WTC11 (cell line): ENCODE measurements at regions not wholly inside any gene's neighbourhood (a gene's known extent, or its start where the extent isn't known, plus 50 kb on each side); places are given as distances from the start of the nearest gene placed in this dataset.

Experiments
- ATAC-seq: fragments of 200-7000 bp; cut with Tn5 transposase; 2 replicates; pipeline ENCODE4 v1.10.0; 2021; ENCODE audit warnings: mild to moderate bottlenecking, moderate library complexity
- CTCF ChIA-PET: fragments of 300-600 bp; sonication (Branson Sonifier 250); formaldehyde crosslinking; loops from one replicate; lab custom pipeline; 2021; ENCODE audit warnings: antibody characterized with exemption; lab: Charles Lee
- POLR2A ChIA-PET: fragments of 350-600 bp; sonication (Branson Sonifier 250); formaldehyde crosslinking; loops from one replicate; lab custom pipeline; 2021; ENCODE audit warnings: antibody characterized with exemption; lab: Charles Lee
- DNase-seq: peaks from one replicate; pipeline ENCODE4 v3.0.0; 2021; ENCODE audit warnings: low spot score
- H3K27ac Mint-ChIP-seq: 2 replicates; pipeline ENCODE4 v1.8.0; 2021; ENCODE audit warnings: mixed read lengths
- H3K27me3 Mint-ChIP-seq: 2 replicates; pipeline ENCODE4 v1.8.0; 2021; ENCODE audit warnings: low read depth, mild to moderate bottlenecking, moderate library complexity, mixed read lengths
- H3K36me3 Mint-ChIP-seq: 2 replicates; pipeline ENCODE4 v1.8.0; 2021; ENCODE audit warnings: mixed read lengths
- H3K4me1 Mint-ChIP-seq: 2 replicates; pipeline ENCODE4 v1.8.0; 2022; ENCODE audit warnings: mixed read lengths
- H3K4me3 Mint-ChIP-seq: 2 replicates; pipeline ENCODE4 v1.8.0; 2021; ENCODE audit warnings: mild to moderate bottlenecking, moderate library complexity, mixed read lengths
- H3K9me3 Mint-ChIP-seq: 2 replicates; pipeline ENCODE4 v1.8.0; 2021; ENCODE audit warnings: mixed read lengths
- CREM ChIP-seq: sonication (generic); formaldehyde crosslinking; IDR thresholded peaks from 2 replicates; pipeline ENCODE4 v1.8.1; 2022; ENCODE audit warnings: mild to moderate bottlenecking, missing genetic modification reagents, moderate library complexity
- EMX1 ChIP-seq: fragments of 250-450 bp; sonication (Bioruptor Pico); IDR thresholded peaks from 2 replicates; pipeline ENCODE4 v1.8.0; 2021; ENCODE audit warnings: mild to moderate bottlenecking
- ETV6 ChIP-seq: sonication (generic); formaldehyde crosslinking; IDR thresholded peaks from 2 replicates; pipeline ENCODE4 v1.8.1; 2022; ENCODE audit warnings: mild to moderate bottlenecking, missing genetic modification reagents
- GRHL2 ChIP-seq: fragments of 250-450 bp; sonication (Bioruptor Pico); IDR thresholded peaks from 2 replicates; pipeline ENCODE4 v1.8.0; 2022; ENCODE audit warnings: mild to moderate bottlenecking, moderate library complexity; ENCODE audit not compliant: insufficient replicate concordance, severe bottlenecking
- GTF2I ChIP-seq: fragments of 250-450 bp; sonication (Bioruptor Pico); conservative IDR thresholded peaks from 2 replicates; pipeline ENCODE4 v1.4.0; 2021; ENCODE audit warnings: mild to moderate bottlenecking
- IRF2 ChIP-seq: sonication (generic); formaldehyde crosslinking; IDR thresholded peaks from 2 replicates; pipeline ENCODE4 v1.8.0; 2022; ENCODE audit warnings: low read depth, missing genetic modification reagents, borderline replicate concordance
- MXD4 ChIP-seq: fragments of 250-450 bp; sonication (Bioruptor Pico); IDR thresholded peaks from 2 replicates; pipeline ENCODE4 v1.8.0; 2021; ENCODE audit warnings: mild to moderate bottlenecking, moderate library complexity, borderline replicate concordance
- NR2C2 ChIP-seq: sonication (generic); formaldehyde crosslinking; IDR thresholded peaks from 2 replicates; pipeline ENCODE4 v1.8.0; 2022; ENCODE audit warnings: mild to moderate bottlenecking, missing genetic modification reagents
- PRRX2 ChIP-seq: fragments of 250-450 bp; sonication (Bioruptor Pico); IDR thresholded peaks from 2 replicates; pipeline ENCODE4 v1.8.0; 2021; ENCODE audit warnings: mild to moderate bottlenecking
- RELA ChIP-seq: sonication (generic); formaldehyde crosslinking; IDR thresholded peaks from 2 replicates; pipeline ENCODE4 v1.8.1; 2022; ENCODE audit warnings: missing genetic modification reagents, mild to moderate bottlenecking, borderline replicate concordance
- TEAD1 ChIP-seq: sonication (generic); formaldehyde crosslinking; IDR thresholded peaks from 2 replicates; pipeline ENCODE4 v1.8.0; 2022; ENCODE audit warnings: mild to moderate bottlenecking, missing genetic modification reagents
- TEAD4 ChIP-seq: sonication (generic); formaldehyde crosslinking; IDR thresholded peaks from 2 replicates; pipeline ENCODE4 v1.8.0; 2022; ENCODE audit warnings: mild to moderate bottlenecking, missing genetic modification reagents
- TP53 ChIP-seq: sonication (generic); formaldehyde crosslinking; IDR thresholded peaks from 2 replicates; pipeline ENCODE4 v1.8.1; 2023; ENCODE audit warnings: mild to moderate bottlenecking, missing genetic modification reagents
- ZBTB21 ChIP-seq: sonication (generic); formaldehyde crosslinking; IDR thresholded peaks from 2 replicates; pipeline ENCODE4 v1.8.1; 2023; ENCODE audit warnings: mild to moderate bottlenecking, missing genetic modification reagents, borderline replicate concordance
- ZNF671 ChIP-seq: fragments of 250-450 bp; sonication (Bioruptor Pico); IDR thresholded peaks from 2 replicates; pipeline ENCODE4 v1.8.0; 2021; ENCODE audit warnings: mild to moderate bottlenecking
- TF ChIP-seq, protein P1 (sequence below): sonication (generic); formaldehyde crosslinking; IDR thresholded peaks from 2 replicates; pipeline ENCODE4 v1.8.1; 2023; ENCODE audit warnings: mild to moderate bottlenecking, missing genetic modification reagents
- TF ChIP-seq, protein P2 (sequence below): sonication (generic); formaldehyde crosslinking; IDR thresholded peaks from 2 replicates; pipeline ENCODE4 v1.8.0; 2022; ENCODE audit warnings: mild to moderate bottlenecking, missing genetic modification reagents
- TF ChIP-seq, protein P3 (sequence below): sonication (generic); formaldehyde crosslinking; IDR thresholded peaks from 2 replicates; pipeline ENCODE4 v1.8.1; 2022; ENCODE audit warnings: low read depth, mild to moderate bottlenecking, moderate library complexity, missing genetic modification reagents, borderline replicate concordance
- TF ChIP-seq, protein P4 (sequence below): sonication (generic); formaldehyde crosslinking; conservative IDR thresholded peaks from 2 replicates; pipeline ENCODE4 v1.8.1; 2022; ENCODE audit warnings: mild to moderate bottlenecking, missing genetic modification reagents
- TF ChIP-seq, protein P5 (sequence below): fragments of 250-450 bp; sonication (Bioruptor Pico); IDR thresholded peaks from 2 replicates; pipeline ENCODE4 v1.8.0; 2021; ENCODE audit warnings: mild to moderate bottlenecking

DNA sequence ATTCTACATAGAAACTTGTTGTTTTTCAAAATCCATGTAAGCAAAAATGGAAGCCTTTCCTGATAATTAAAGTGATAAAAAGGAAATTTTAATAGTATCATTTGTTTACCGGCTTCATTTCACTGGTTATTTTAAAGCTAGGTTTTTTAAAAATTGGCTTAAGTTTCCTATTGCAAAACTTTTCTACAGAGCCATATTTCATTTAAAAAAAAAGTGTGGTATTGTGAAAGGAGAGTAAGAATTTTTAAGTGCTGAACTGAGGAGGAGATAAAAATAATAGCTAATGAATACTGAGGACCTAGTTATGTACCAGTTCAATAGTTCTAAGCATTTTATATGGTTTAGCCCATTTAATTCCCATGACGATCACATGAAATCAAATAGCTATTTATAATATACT, 172.2 kb upstream of the COL1A2 start:
- Mint-ChIP-seq H3K27ac (no peak overlapping the region), H3K4me1 (peaks cover 20% of the 10 kb centered on the region), H3K4me3 (no peak overlapping the region), H3K27me3 (no peaks in the 10 kb centered on the region), H3K36me3 (no peaks in the 10 kb centered on the region), H3K9me3 (no peaks in the 10 kb centered on the region)
- POLR2A ChIA-PET: no interaction called here
- DNase-seq (no peak), ATAC-seq (no peak)
- CTCF ChIA-PET: interaction anchor here (1.0 kb wide), 1 partner anchor 333 kb away, joined by 3 read pairs; no protein-coding TSS in a partner anchor
- TF ChIP-seq NR2C2 (CRISPR knock-in tag) (no peak), ZBTB21 (CRISPR knock-in tag) (no peak), EMX1 (CRISPR knock-in tag) (no peak), GRHL2 (CRISPR knock-in tag) (no peak), ZNF671 (no peak), GTF2I (CRISPR knock-in tag) (no peak), MXD4 (CRISPR knock-in tag) (no peak)
- TF ChIP-seq, protein P1, sequence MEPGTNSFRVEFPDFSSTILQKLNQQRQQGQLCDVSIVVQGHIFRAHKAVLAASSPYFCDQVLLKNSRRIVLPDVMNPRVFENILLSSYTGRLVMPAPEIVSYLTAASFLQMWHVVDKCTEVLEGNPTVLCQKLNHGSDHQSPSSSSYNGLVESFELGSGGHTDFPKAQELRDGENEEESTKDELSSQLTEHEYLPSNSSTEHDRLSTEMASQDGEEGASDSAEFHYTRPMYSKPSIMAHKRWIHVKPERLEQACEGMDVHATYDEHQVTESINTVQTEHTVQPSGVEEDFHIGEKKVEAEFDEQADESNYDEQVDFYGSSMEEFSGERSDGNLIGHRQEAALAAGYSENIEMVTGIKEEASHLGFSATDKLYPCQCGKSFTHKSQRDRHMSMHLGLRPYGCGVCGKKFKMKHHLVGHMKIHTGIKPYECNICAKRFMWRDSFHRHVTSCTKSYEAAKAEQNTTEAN (CRISPR knock-in tag): no peak

DNA sequence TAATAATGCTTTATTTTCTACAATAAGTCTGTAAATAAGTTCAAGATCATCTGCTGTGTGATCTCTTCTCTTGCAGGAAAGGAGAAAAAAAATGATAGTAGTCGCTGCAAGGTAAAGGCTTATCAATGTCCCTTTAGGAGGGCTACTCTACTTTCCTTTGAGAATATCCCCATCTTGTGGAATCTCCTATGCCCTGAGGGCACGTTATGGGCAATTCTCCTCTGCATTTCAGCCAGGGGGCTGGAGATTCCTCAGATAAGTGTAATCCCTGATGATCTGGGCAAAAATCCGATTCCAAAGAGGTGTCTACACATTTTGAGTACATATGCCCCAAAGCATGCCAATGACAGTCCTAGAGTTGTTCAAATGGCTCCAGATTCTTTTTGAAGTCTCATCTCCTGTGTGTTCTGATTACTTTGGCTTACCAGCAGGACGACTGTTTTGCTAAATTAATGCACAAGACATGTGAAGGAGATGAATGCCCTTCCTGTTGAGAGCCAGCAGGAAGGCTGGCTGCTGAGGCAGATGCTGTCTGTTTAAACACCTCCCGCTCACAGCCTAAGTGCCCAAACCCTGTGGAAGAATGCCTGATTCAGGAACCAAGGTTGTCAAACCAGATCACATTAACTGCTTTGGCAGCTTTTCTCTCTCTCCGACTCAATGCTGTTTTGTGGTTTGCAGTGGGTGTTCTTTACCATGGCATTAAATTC, 171.2 kb upstream of the COL1A2 start:
- peaks cover 26% of the 10 kb centered on the region for H3K4me1 Mint-ChIP-seq

More for the DNA sequence above, 171.2 kb upstream of the COL1A2 start:
- DNase-seq: peak; percentile 54
- TF ChIP-seq RELA: no peak
- TF ChIP-seq CREM (CRISPR knock-in tag): peak; percentile 41; the same call in 1 of the 2 replicates
- TF ChIP-seq TEAD1 (CRISPR knock-in tag): peak; percentile 93; the same call in 1 of the 2 replicates
- TF ChIP-seq, protein P2, sequence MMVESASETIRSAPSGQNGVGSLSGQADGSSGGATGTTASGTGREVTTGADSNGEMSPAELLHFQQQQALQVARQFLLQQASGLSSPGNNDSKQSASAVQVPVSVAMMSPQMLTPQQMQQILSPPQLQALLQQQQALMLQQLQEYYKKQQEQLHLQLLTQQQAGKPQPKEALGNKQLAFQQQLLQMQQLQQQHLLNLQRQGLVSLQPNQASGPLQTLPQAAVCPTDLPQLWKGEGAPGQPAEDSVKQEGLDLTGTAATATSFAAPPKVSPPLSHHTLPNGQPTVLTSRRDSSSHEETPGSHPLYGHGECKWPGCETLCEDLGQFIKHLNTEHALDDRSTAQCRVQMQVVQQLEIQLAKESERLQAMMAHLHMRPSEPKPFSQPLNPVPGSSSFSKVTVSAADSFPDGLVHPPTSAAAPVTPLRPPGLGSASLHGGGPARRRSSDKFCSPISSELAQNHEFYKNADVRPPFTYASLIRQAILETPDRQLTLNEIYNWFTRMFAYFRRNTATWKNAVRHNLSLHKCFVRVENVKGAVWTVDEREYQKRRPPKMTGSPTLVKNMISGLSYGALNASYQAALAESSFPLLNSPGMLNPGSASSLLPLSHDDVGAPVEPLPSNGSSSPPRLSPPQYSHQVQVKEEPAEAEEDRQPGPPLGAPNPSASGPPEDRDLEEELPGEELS (CRISPR knock-in tag): peak; percentile 54; the same call in 1 of the 2 replicates
- no peak for TF ChIP-seq IRF2 (CRISPR knock-in tag)
- TF ChIP-seq, protein P3, sequence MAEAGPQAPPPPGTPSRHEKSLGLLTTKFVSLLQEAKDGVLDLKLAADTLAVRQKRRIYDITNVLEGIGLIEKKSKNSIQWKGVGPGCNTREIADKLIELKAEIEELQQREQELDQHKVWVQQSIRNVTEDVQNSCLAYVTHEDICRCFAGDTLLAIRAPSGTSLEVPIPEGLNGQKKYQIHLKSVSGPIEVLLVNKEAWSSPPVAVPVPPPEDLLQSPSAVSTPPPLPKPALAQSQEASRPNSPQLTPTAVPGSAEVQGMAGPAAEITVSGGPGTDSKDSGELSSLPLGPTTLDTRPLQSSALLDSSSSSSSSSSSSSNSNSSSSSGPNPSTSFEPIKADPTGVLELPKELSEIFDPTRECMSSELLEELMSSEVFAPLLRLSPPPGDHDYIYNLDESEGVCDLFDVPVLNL (CRISPR knock-in tag): no peak
- TF ChIP-seq, protein P4, sequence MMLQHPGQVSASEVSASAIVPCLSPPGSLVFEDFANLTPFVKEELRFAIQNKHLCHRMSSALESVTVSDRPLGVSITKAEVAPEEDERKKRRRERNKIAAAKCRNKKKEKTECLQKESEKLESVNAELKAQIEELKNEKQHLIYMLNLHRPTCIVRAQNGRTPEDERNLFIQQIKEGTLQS: no peak
- no peak for TF ChIP-seq PRRX2 (CRISPR knock-in tag)
- no peak for TF ChIP-seq TP53 (CRISPR knock-in tag)
- no peak for TF ChIP-seq NR2C2 (CRISPR knock-in tag)
- TF ChIP-seq GTF2I (CRISPR knock-in tag): no peak
- no peak for TF ChIP-seq TEAD4
- TF ChIP-seq ETV6 (CRISPR knock-in tag): peak; percentile 64; the same call in 1 of the 2 replicates
- TF ChIP-seq, protein P5, sequence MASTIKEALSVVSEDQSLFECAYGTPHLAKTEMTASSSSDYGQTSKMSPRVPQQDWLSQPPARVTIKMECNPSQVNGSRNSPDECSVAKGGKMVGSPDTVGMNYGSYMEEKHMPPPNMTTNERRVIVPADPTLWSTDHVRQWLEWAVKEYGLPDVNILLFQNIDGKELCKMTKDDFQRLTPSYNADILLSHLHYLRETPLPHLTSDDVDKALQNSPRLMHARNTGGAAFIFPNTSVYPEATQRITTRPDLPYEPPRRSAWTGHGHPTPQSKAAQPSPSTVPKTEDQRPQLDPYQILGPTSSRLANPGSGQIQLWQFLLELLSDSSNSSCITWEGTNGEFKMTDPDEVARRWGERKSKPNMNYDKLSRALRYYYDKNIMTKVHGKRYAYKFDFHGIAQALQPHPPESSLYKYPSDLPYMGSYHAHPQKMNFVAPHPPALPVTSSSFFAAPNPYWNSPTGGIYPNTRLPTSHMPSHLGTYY (CRISPR knock-in tag): no peak
- TF ChIP-seq, all 79 proteins: peak for 4
- peak; percentile 98 for ATAC-seq
- no peaks in the 10 kb centered on the region for H3K36me3 Mint-ChIP-seq
- peak overlapping the region; percentile 84 for H3K27ac Mint-ChIP-seq
- ChIA-PET CTCF (no interaction called here), POLR2A (interaction anchor here (0.6 kb wide), 1 partner anchor 62 kb away, joined by 3 read pairs; no protein-coding TSS in a partner anchor)
- peak overlapping the region; percentile 52 for H3K4me3 Mint-ChIP-seq
- H3K27me3 Mint-ChIP-seq: no peaks in the 10 kb centered on the region
- no peaks in the 10 kb centered on the region for H3K9me3 Mint-ChIP-seq
